ENCODE measurements at regions not wholly inside any gene's neighbourhood (a gene's known extent, or its start where the extent isn't known, plus 50 kb on each side); places are given as distances from the start of the nearest gene placed in this dataset.

DNA sequence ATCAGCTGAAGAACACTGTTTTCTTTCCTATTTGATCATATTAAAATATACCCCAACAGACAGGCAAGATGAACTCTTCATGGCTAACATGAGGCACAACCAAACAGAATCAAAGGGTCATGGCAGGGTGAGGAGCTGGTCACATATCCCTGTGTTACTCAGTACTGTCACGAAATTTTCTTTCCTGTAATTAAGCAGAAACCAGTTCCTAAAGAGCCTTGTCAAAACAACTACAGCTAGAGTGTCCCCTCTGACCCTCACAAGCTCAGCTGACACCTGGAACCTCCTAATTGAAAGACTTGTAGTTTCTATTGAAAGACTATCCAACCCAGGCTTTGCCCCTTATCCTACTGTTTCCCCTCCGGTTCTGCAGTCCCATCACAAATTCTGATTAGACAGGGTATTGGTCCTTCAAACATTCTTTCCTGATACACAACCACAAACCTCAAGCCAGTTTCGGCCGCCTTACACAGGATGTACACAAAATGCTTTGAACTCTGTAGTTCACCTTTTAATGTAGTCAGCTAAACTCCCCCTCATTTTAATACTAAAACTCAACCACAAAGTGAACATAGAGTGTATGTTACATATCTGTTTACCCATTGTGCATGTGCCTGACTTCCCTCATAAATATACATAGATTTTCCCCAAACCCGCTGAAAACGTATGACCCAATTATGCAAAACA, 651.9 kb downstream of the MRPL39 start:
- Histone ChIP-seq H3K36me3 (ENCODE audit: control insufficient read depth in 2 of 2, extremely low read depth in 1 of 2, insufficient read depth in 2 of 2, low read length in 2 of 2) (no peaks in the 10 kb centered on the region), H4K20me1 (replicated peaks; ENCODE audit: control insufficient read depth, extremely low read depth, insufficient read depth, low read length) (no peaks in the 10 kb centered on the region), H3K9me1 (replicated peaks; ENCODE audit: control insufficient read depth, extremely low read depth, insufficient read depth, low read length) (no peaks in the 10 kb centered on the region), H3K27me3 (ENCODE audit: control insufficient read depth in 2 of 2, insufficient read depth in 2 of 2, low read length in 2 of 2) (no peaks in the 10 kb centered on the region), H3K9me3 (replicated peaks; ENCODE audit: control insufficient read depth, insufficient read depth, low read length) (no peaks in the 10 kb centered on the region), H3K27ac (ENCODE audit: insufficient read depth, low read depth, low read length) (no peak overlapping the region), H3K4me2 (ENCODE audit: insufficient read depth, low read length) (no peak overlapping the region), H2AFZ (ENCODE audit: low read depth, low read length) (no peak overlapping the region), H3K9ac (replicated peaks; ENCODE audit: extremely low read depth, insufficient read depth, low read length) (no peak overlapping the region), H3K4me3 (replicated peaks in 1 of 3; ENCODE audit: insufficient read depth in 1 of 3, low read depth in 1 of 3, low read length in 3 of 3) (no peak overlapping the region), H3K4me1 (ENCODE audit: control insufficient read depth, extremely low read depth, insufficient read depth, low read length) (no peaks in the 10 kb centered on the region), H3K79me2 (ENCODE audit: control insufficient read depth, insufficient read depth, low read length) (no peaks in the 10 kb centered on the region)
- TF ChIP-seq, protein P1, sequence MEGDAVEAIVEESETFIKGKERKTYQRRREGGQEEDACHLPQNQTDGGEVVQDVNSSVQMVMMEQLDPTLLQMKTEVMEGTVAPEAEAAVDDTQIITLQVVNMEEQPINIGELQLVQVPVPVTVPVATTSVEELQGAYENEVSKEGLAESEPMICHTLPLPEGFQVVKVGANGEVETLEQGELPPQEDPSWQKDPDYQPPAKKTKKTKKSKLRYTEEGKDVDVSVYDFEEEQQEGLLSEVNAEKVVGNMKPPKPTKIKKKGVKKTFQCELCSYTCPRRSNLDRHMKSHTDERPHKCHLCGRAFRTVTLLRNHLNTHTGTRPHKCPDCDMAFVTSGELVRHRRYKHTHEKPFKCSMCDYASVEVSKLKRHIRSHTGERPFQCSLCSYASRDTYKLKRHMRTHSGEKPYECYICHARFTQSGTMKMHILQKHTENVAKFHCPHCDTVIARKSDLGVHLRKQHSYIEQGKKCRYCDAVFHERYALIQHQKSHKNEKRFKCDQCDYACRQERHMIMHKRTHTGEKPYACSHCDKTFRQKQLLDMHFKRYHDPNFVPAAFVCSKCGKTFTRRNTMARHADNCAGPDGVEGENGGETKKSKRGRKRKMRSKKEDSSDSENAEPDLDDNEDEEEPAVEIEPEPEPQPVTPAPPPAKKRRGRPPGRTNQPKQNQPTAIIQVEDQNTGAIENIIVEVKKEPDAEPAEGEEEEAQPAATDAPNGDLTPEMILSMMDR (IDR thresholded peaks at IDR 0.05; ENCODE audit: extremely low read depth in 1 of 2, insufficient read depth in 1 of 2, low read depth in 1 of 2, low read length in 2 of 2) = no peak
- TF ChIP-seq FOS (IDR thresholded peaks at IDR 0.05; ENCODE audit: borderline replicate concordance, insufficient read depth, low read length) (no peak), EZH2 (IDR thresholded peaks at IDR 0.05; ENCODE audit: borderline replicate concordance, low read depth, low read length, severe bottlenecking) (no peak), JUN (IDR thresholded peaks at IDR 0.05; ENCODE audit: borderline replicate concordance, insufficient read depth, insufficient read length, low read depth) (no peak), GATA2 (IDR thresholded peaks at IDR 0.05; ENCODE audit: insufficient read depth, insufficient read length, low read depth, low read length) (no peak), POLR2AphosphoS5 (IDR thresholded peaks at IDR 0.05; ENCODE audit: insufficient read depth, low read depth, low read length) (no peak), MYC (IDR thresholded peaks at IDR 0.05; ENCODE audit: low read depth, low read length) (no peak), POLR2A (IDR thresholded peaks at IDR 0.05; ENCODE audit: low read depth, low read length) (no peak)
- TF ChIP-seq, protein P2, sequence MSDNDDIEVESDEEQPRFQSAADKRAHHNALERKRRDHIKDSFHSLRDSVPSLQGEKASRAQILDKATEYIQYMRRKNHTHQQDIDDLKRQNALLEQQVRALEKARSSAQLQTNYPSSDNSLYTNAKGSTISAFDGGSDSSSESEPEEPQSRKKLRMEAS (IDR thresholded peaks at IDR 0.05; ENCODE audit: insufficient read depth, insufficient read length) = no peak
- FAIRE-seq = no peak
- no peak for DNase-seq (ENCODE audit: low read depth, low spot score)
- ChIA-PET POLR2A (no interaction called here), CTCF (no interaction called here)
- intact Hi-C loops (cut with micrococcal nuclease) = no loop called here
- no TSS peak for BruUV-seq (replicated peaks)
- dilution Hi-C loops (cut with MboI; ENCODE audit: extremely low pct_ligation_motif_present, low sequenced_read_pairs) = no loop called here

Measured in endothelial cell of umbilical vein (primary cell).